ENCODE measurements at regions not wholly inside any gene's neighbourhood (a gene's known extent, or its start where the extent isn't known, plus 50 kb on each side); places are given as distances from the start of the nearest gene placed in this dataset.

DNA sequence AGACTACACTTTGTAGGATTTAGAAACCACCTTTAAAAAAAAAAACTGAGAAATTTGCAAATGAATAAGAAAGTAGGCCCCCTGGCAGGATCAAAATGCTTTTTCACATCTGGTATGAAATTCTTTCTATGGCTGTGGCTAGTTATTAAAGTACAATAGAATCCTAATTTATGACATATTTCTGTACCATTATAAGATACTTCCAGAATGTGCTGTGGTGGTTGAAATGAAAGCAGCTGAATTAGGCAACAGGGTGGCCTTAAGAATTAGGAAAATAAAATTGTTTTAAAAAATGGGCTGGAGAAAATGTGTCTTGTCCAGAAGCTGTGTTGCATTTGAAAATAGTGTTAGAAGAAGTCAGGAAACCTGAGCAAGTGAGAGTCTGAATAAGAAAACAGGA, 85.9 kb upstream of the PDE3A start:
- TF ChIP-seq POLR2A (IDR thresholded peaks at IDR 0.05) (no peak), CTCF (IDR thresholded peaks at IDR 0.05) (no peak)

Data from Peyer's patch (tissue), 4 donors.